H1 (cell line): ENCODE measurements at regions not wholly inside any gene's neighbourhood (a gene's known extent, or its start where the extent isn't known, plus 50 kb on each side); places are given as distances from the start of the nearest gene placed in this dataset.
"Not testable (repeated sequence)": the region's sequence is repeated elsewhere in the genome, so short reads cannot be mapped to it uniquely, and the experiment has no call there.

ENCODE experiments used
- CREB1 ChIP-seq: IDR thresholded peaks from 2 replicates; pipeline ENCODE4 v1.6.1; 2012; ENCODE audit warnings: inconsistent platforms
- EP300 ChIP-seq, 2 experiments: IDR thresholded peaks; 1 replicate in 1 of 2; 2 replicates in 1 of 2; pipeline ENCODE4 v1.6.1; 2011 to 2012; ENCODE audit warnings: low read depth in 2 of 2, low read length in 2 of 2, mild to moderate bottlenecking in 2 of 2, borderline replicate concordance in 1 of 2, inconsistent platforms in 1 of 2, moderate library complexity in 1 of 2
- HDAC6 ChIP-seq: IDR thresholded peaks from one replicate; pipeline ENCODE4 v1.7.1; 2012; ENCODE audit warnings: low read depth, mild to moderate bottlenecking, inconsistent platforms, low read length, moderate library complexity
- SRF ChIP-seq: IDR thresholded peaks from 2 replicates; pipeline ENCODE4 v1.6.1; 2011; ENCODE audit warnings: mild to moderate bottlenecking, low read depth, low read length, moderate library complexity

DNA sequence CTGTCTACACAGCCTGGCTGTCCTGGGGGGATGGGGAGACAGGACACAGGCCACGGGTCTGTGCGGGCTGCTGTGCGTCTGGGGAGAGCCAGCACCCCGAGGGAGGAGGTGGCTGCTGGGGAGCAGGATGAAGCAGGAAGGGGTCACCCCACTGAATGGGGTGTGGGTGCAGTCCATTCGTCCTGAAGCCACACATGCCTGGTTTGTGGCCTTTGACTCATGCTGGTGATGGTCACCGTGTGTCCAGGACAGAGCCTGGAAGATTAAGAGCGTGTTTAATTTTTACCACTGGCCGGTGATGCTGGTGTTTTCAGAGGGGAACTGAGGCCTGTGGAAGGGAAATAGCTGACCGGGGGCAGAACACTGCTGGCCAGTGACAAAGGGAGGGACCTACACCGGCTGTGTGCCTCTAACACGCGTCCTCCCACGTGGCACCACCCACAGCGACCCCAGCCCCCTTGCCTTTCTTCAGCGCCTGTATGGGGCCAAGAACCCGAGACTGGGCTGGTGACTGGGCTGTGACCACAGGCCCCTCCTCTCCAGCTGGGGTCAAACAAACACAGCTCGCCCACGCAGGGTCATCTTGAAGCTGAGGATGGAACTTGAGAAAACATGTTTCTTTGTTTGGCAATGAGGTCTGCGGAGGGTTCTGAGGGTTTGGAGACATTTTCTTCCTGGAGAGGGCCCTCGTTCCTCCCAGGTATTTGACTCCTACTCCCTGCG is 99.5 kb upstream of the LRPAP1 start:
- TF ChIP-seq CREB1; SRF; EP300 (IDR thresholded peaks at IDR 0.05; ENCODE audit: borderline replicate concordance in 1 of 2, low read depth in 2 of 2, low read length in 2 of 2); HDAC6: not testable (repeated sequence)
